ENCODE measurements at regions not wholly inside any gene's neighbourhood (a gene's known extent, or its start where the extent isn't known, plus 50 kb on each side); places are given as distances from the start of the nearest gene placed in this dataset.
"Not testable (repeated sequence)": the region's sequence is repeated elsewhere in the genome, so short reads cannot be mapped to it uniquely, and the experiment has no call there.

DNA sequence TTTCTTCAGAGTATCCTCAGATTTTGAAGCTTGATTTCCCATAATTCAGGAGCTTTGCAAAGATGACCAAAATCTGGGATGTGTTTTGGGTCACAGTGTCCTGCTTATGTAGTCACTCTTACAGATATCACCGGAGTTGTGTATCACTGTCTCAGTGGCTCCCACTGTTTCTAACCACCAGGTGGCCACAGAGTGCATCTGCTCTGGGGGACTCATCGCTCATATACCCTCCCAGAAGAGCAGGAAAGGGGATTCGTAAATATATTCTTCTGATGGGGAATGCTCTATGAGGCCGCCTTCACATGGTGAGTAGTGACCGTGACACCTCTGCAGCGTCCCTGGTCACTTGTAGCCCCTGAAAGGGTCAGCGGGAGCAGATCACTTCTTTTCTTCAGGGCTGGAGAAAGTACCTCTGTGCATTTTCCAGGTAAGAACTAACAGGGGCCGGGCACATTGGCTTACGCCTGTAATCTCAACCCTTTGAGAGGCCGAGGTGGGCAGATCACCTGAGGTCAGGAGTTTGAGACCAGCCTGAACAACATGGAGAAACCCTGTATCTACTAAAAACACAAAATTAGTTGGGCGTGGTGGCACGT lies 249.4 kb upstream of the NOTCH2NLA start:
- H3K4me1 ChIP-seq (replicated peaks in 1 of 2; ENCODE audit: control insufficient read depth in 2 of 2, insufficient read depth in 2 of 2, low read length in 2 of 2); H3K27me3 ChIP-seq (ENCODE audit: control insufficient read depth in 2 of 2, insufficient read depth in 2 of 2, low read length in 2 of 2); H4K20me1 ChIP-seq (replicated peaks; ENCODE audit: control insufficient read depth, insufficient read depth, low read length); H3K27ac ChIP-seq (ENCODE audit: extremely low read depth, low read depth, low read length); H3K9me3 ChIP-seq (replicated peaks; ENCODE audit: control insufficient read depth, insufficient read depth, low read depth, low read length); intact Hi-C loops (cut with micrococcal nuclease); in situ Hi-C loops (cut with MboI); H3K36me3 ChIP-seq (ENCODE audit: control insufficient read depth, insufficient read depth, low read length); H2AFZ ChIP-seq (ENCODE audit: low read depth, low read length); BruUV-seq (replicated peaks); H3K9me1 ChIP-seq (ENCODE audit: control insufficient read depth, insufficient read depth, low read length); CTCF ChIA-PET (ENCODE audit: low intra/inter-chr PET ratio); H3K9ac ChIP-seq (ENCODE audit: insufficient read depth in 1 of 2, low read depth in 2 of 2, low read length in 2 of 2); H3K4me2 ChIP-seq (ENCODE audit: insufficient read depth, low read length); H3K4me3 ChIP-seq; POLR2A ChIA-PET; FAIRE-seq; H3K79me2 ChIP-seq (ENCODE audit: control insufficient read depth, insufficient read depth, low read length); TF ChIP-seq REST (CRISPR knock-in tag; IDR thresholded peaks at IDR 0.05; ENCODE audit: low read depth): not testable (repeated sequence)
- DNase-seq (ENCODE audit: extremely low read depth in 1 of 4, low spot score in 3 of 4) (peak; percentile 4 to 24 (median 10)), ATAC-seq (peak; percentile 85)
- peak; percentile 49 to 55 (median 53) for TF ChIP-seq CTCF (IDR thresholded peaks at IDR 0.05 in 2 of 3, conservative IDR thresholded peaks at IDR 0.05 in 1 of 3; ENCODE audit: insufficient read depth in 2 of 3, low read depth in 1 of 3, low read length in 3 of 3)
- peak; percentile 40 to 70 for TF ChIP-seq RAD21 (CRISPR knock-in tag; conservative IDR thresholded peaks at IDR 0.05 in 1 of 2, IDR thresholded peaks at IDR 0.05 in 1 of 2)
- TF ChIP-seq REST (IDR thresholded peaks at IDR 0.05; ENCODE audit: borderline replicate concordance): peak; percentile 33; the same call in 1 of the 2 replicates
- 5% methylated on average over 9 of the region's 12 CpGs for WGBS (ENCODE audit: insufficient coverage, low coverage, missing lambda C conversion rate)

- H3K27ac ChIP-seq (ENCODE audit: extremely low read depth, low read depth, low read length); FAIRE-seq; H3K4me3 ChIP-seq; H2AFZ ChIP-seq (ENCODE audit: low read depth, low read length); in situ Hi-C loops (cut with MboI); ATAC-seq; H3K27me3 ChIP-seq (ENCODE audit: control insufficient read depth in 2 of 2, insufficient read depth in 2 of 2, low read length in 2 of 2); H3K79me2 ChIP-seq (ENCODE audit: control insufficient read depth, insufficient read depth, low read length); DNase-seq (ENCODE audit: extremely low read depth in 1 of 4, low spot score in 3 of 4); H3K4me2 ChIP-seq (ENCODE audit: insufficient read depth, low read length); intact Hi-C loops (cut with micrococcal nuclease); H3K36me3 ChIP-seq (ENCODE audit: control insufficient read depth, insufficient read depth, low read length); POLR2A ChIA-PET; H3K9me1 ChIP-seq (ENCODE audit: control insufficient read depth, insufficient read depth, low read length); H3K9ac ChIP-seq (ENCODE audit: insufficient read depth in 1 of 2, low read depth in 2 of 2, low read length in 2 of 2); BruUV-seq (replicated peaks); H3K4me1 ChIP-seq (replicated peaks in 1 of 2; ENCODE audit: control insufficient read depth in 2 of 2, insufficient read depth in 2 of 2, low read length in 2 of 2); H4K20me1 ChIP-seq (replicated peaks; ENCODE audit: control insufficient read depth, insufficient read depth, low read length); H3K9me3 ChIP-seq (replicated peaks; ENCODE audit: control insufficient read depth, insufficient read depth, low read depth, low read length); CTCF ChIA-PET (ENCODE audit: low intra/inter-chr PET ratio): not testable (repeated sequence)
- WGBS (ENCODE audit: insufficient coverage, low coverage, missing lambda C conversion rate): 2% methylated on average over 4 of the region's 4 CpGs
These were observed 246.3 kb upstream of the NOTCH2NLA start for GRCh38 chr1:146475086-146475485.

Measured in K562 (cell line).